HCT116 (cell line): ENCODE measurements at regions not wholly inside any gene's neighbourhood (a gene's known extent, or its start where the extent isn't known, plus 50 kb on each side); places are given as distances from the start of the nearest gene placed in this dataset.

Source experiments
- ATAC-seq: fragments of 200-7000 bp; cut with Tn5 transposase; 2 replicates; pipeline ENCODE4 v1.9.1; 2020; ENCODE audit warnings: mild to moderate bottlenecking, moderate library complexity
- BruUV-seq: library from RNA; stranded (reverse); fragments of 400-500 nt; replicated peaks from 2 replicates; lab custom pipeline; 2021; lab: Mats Ljungman, UMichigan
- CTCF ChIA-PET: fragments of 300-600 bp; sonication (Branson Sonifier 250); formaldehyde crosslinking; loops from one replicate; lab custom pipeline; 2021; ENCODE audit warnings: antibody characterized with exemption; lab: Charles Lee
- POLR2A ChIA-PET: fragments of 300-600, 350-600 bp; sonication (Branson Sonifier 250); formaldehyde crosslinking; loops from one replicate; lab custom pipeline; 2021; ENCODE audit warnings: antibody characterized with exemption; lab: Charles Lee
- RAD21 ChIA-PET, 2 experiments: fragments of 300-600 bp; sonication (Branson Sonifier 250); formaldehyde crosslinking; loops; one replicate each; lab custom pipeline; 2023; ENCODE audit warnings: low total read pairs in 2 of 2; ENCODE audit not compliant: uncharacterized antibody in 2 of 2, unreplicated experiment in 2 of 2, low non-redundant PET in 1 of 2; lab: Charles Lee
- DNase-seq: peaks from one replicate; pipeline ENCODE4 v3.0.0-alpha.2; 2010; ENCODE audit warnings: low read depth, low spot score
- H2AFZ ChIP-seq: fragments of 200-600 bp; shearing (Covaris generic), sonication (generic); 2 replicates; pipeline ENCODE4 v1.6.1; 2017; ENCODE audit warnings: low read depth, mixed run types, mixed read lengths, antibody characterized with exemption, low read length; ENCODE audit not compliant: poor library complexity, severe bottlenecking
- H3K27ac ChIP-seq: 2 replicates; pipeline ENCODE4 v1.5.1; 2012; ENCODE audit warnings: low read depth, low read length
- H3K27me3 ChIP-seq: fragments of 200-600 bp; sonication (generic); 2 replicates; pipeline ENCODE4 v1.6.1; 2016; ENCODE audit warnings: mixed run types, low read length, mixed read lengths; ENCODE audit not compliant: insufficient read depth
- H3K36me3 ChIP-seq, 2 experiments: fragments of 200-500 bp in 1 of 2; fragments of 200-600 bp in 1 of 2; sonication (Bioruptor generic) in 1 of 2; sonication (generic) in 1 of 2; 2 replicates each; pipeline versions ENCODE4 v1.5.1 to v1.6.1; 2014 to 2016; ENCODE audit warnings: low read length in 2 of 2, inconsistent platforms in 1 of 2, mixed read lengths in 1 of 2, mixed run types in 1 of 2; ENCODE audit not compliant: insufficient read depth in 2 of 2, control insufficient read depth in 1 of 2
- H3K4me1 ChIP-seq, 2 experiments: fragments of 200-600 bp in 1 of 2; sonication (generic) in 1 of 2; 2 replicates each; pipeline versions ENCODE4 v1.5.1 to v1.6.1; 2012 to 2017; ENCODE audit warnings: low read length in 2 of 2, inconsistent platforms in 1 of 2, mild to moderate bottlenecking in 1 of 2, mixed read lengths in 1 of 2, mixed run types in 1 of 2, moderate library complexity in 1 of 2; ENCODE audit not compliant: insufficient read depth in 2 of 2, control insufficient read depth in 1 of 2
- H3K4me2 ChIP-seq: fragments of 200-600 bp; sonication (generic); 2 replicates; pipeline ENCODE4 v1.6.1; 2017; ENCODE audit warnings: mixed run types, low read length, mixed read lengths
- H3K4me3 ChIP-seq, 2 experiments: fragments of 200-600 bp in 1 of 2; sonication (generic) in 1 of 2; replicated peaks in 1 of 2; 2 replicates each; pipeline ENCODE4 v1.5.1; 2011 to 2016; ENCODE audit warnings: low read length in 2 of 2, control low read depth in 1 of 2, low read depth in 1 of 2, mild to moderate bottlenecking in 1 of 2, mixed read lengths in 1 of 2, mixed run types in 1 of 2
- H3K79me2 ChIP-seq: fragments of 200-600 bp; sonication (generic); 2 replicates; pipeline ENCODE4 v1.6.1; 2017; ENCODE audit warnings: mild to moderate bottlenecking, mixed run types, low read length, moderate library complexity, mixed read lengths; ENCODE audit not compliant: insufficient read depth
- H3K9ac ChIP-seq: fragments of 200-600 bp; sonication (generic); 2 replicates; pipeline ENCODE4 v1.6.1; 2016; ENCODE audit warnings: low read length, mixed read lengths
- H3K9me2 ChIP-seq: fragments of 200-600 bp; sonication (generic), shearing (Covaris generic); 2 replicates; pipeline ENCODE4 v1.6.1; 2017; ENCODE audit warnings: mixed run types, mild to moderate bottlenecking, moderate library complexity; ENCODE audit not compliant: insufficient read depth
- H3K9me3 ChIP-seq, 2 experiments: fragments of 200-500 bp in 1 of 2; fragments of 200-600 bp in 1 of 2; sonication (Bioruptor generic) in 1 of 2; sonication (generic) in 1 of 2; 2 replicates each; pipeline ENCODE4 v1.6.1; 2014 to 2017; ENCODE audit warnings: low read length in 2 of 2, mixed read lengths in 2 of 2, inconsistent platforms in 1 of 2, low read depth in 1 of 2, mild to moderate bottlenecking in 1 of 2, mixed run types in 1 of 2, moderate library complexity in 1 of 2; ENCODE audit not compliant: control insufficient read depth in 1 of 2, insufficient read depth in 1 of 2
- H4K20me1 ChIP-seq: fragments of 200-600 bp; sonication (generic), shearing (Covaris generic); 2 replicates; pipeline ENCODE4 v1.6.1; 2017; ENCODE audit warnings: mixed run types, mild to moderate bottlenecking, moderate library complexity; ENCODE audit not compliant: insufficient read depth
- CEBPB ChIP-seq: IDR thresholded peaks from 2 replicates; pipeline ENCODE4 v1.6.1; 2012; ENCODE audit warnings: low read depth
- ELF1 ChIP-seq: IDR thresholded peaks from 2 replicates; pipeline ENCODE4 v1.6.1; 2012; ENCODE audit warnings: low read depth, borderline replicate concordance
- POLR2A ChIP-seq: IDR thresholded peaks from 2 replicates; pipeline ENCODE4 v1.7.0; 2011; ENCODE audit warnings: borderline replicate concordance; ENCODE audit not compliant: insufficient read depth, insufficient read length; ENCODE audit errors: extremely low read depth
- RAD21 ChIP-seq: IDR thresholded peaks from 2 replicates; pipeline ENCODE4 v1.6.1; 2012; ENCODE audit warnings: low read depth, mild to moderate bottlenecking
- SIN3A ChIP-seq: IDR thresholded peaks from 2 replicates; pipeline ENCODE4 v1.6.1; 2012; ENCODE audit warnings: low read depth
- SP1 ChIP-seq: IDR thresholded peaks from 2 replicates; pipeline ENCODE4 v1.6.1; 2012; ENCODE audit warnings: low read depth
- TCF7L2 ChIP-seq: IDR thresholded peaks from 2 replicates; pipeline ENCODE4 v1.7.0; 2011; ENCODE audit warnings: borderline replicate concordance, inconsistent platforms; ENCODE audit not compliant: insufficient read depth, insufficient read length; ENCODE audit errors: extremely low read depth
- ZFX ChIP-seq: fragments of 450-650 bp; IDR thresholded peaks from 2 replicates; pipeline ENCODE4 v1.6.1; 2017
- intact Hi-C: fragments of 100-400 bp; cut with micrococcal nuclease; formaldehyde crosslinking; loops from 2 replicates; pipeline ENCODE4 v1.10.0; 2022
- TF ChIP-seq, protein P1 (sequence below), 3 experiments: fragments of 200-600 bp in 1 of 3; sonication (generic) in 1 of 3; IDR thresholded peaks in 2 of 3; conservative IDR thresholded peaks in 1 of 3; 2 replicates each; pipeline ENCODE4 v1.5.1; 2012 to 2017; ENCODE audit warnings: low read depth in 2 of 3, low read length in 2 of 3, antibody characterized with exemption in 1 of 3, borderline replicate concordance in 1 of 3, control low read depth in 1 of 3, mild to moderate bottlenecking in 1 of 3, mixed read lengths in 1 of 3, mixed run types in 1 of 3, moderate library complexity in 1 of 3; ENCODE audit not compliant: insufficient read depth in 1 of 3
- TF ChIP-seq, protein P2 (sequence below): IDR thresholded peaks from 2 replicates; pipeline ENCODE4 v1.6.1; 2012
- TF ChIP-seq, protein P3 (sequence below): IDR thresholded peaks from 2 replicates; pipeline ENCODE4 v1.6.1; 2012; ENCODE audit warnings: low read depth

DNA sequence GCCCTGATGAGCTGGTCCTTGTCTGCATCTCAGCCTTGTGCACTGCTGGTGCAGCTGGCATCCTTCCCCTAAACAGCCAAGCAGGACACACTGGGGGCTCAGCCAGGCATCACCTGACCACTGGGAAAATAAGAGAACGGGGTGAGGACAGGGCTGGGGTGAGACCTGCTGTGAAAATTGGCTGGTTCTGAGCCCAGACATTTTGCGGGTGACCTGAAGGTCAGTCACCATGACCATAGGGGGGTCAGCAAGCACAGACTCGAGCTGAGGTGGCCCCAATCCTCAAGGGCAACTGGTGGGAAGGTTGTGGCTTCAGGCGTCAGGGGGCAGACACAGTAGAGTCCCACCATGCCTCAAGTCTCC lies 144.9 kb upstream of the TWIST2 start:
- no TSS peak for BruUV-seq
- Histone ChIP-seq H4K20me1 (no peaks in the 10 kb centered on the region), H3K4me2 (no peak overlapping the region), H3K4me1 (no peaks in the 10 kb centered on the region; a peak in 1 of 4 replicates), H3K4me3 (no peak overlapping the region), H3K9me3 (no peaks in the 10 kb centered on the region), H3K27me3 (no peaks in the 10 kb centered on the region), H2AFZ (no peak overlapping the region), H3K27ac (no peak overlapping the region), H3K36me3 (no peaks in the 10 kb centered on the region), H3K79me2 (no peaks in the 10 kb centered on the region)
- ChIA-PET POLR2A (no interaction called here), CTCF (no interaction called here)
- DNase-seq, result no peak
- TF ChIP-seq, protein P1, sequence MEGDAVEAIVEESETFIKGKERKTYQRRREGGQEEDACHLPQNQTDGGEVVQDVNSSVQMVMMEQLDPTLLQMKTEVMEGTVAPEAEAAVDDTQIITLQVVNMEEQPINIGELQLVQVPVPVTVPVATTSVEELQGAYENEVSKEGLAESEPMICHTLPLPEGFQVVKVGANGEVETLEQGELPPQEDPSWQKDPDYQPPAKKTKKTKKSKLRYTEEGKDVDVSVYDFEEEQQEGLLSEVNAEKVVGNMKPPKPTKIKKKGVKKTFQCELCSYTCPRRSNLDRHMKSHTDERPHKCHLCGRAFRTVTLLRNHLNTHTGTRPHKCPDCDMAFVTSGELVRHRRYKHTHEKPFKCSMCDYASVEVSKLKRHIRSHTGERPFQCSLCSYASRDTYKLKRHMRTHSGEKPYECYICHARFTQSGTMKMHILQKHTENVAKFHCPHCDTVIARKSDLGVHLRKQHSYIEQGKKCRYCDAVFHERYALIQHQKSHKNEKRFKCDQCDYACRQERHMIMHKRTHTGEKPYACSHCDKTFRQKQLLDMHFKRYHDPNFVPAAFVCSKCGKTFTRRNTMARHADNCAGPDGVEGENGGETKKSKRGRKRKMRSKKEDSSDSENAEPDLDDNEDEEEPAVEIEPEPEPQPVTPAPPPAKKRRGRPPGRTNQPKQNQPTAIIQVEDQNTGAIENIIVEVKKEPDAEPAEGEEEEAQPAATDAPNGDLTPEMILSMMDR (IDR thresholded peaks at IDR 0.05 in 2 of 3, conservative IDR thresholded peaks at IDR 0.05 in 1 of 3; ENCODE audit: borderline replicate concordance in 1 of 3, insufficient read depth in 1 of 3, low read depth in 2 of 3, low read length in 2 of 3), result no peak
- TF ChIP-seq, protein P2, sequence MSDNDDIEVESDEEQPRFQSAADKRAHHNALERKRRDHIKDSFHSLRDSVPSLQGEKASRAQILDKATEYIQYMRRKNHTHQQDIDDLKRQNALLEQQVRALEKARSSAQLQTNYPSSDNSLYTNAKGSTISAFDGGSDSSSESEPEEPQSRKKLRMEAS, result no peak
- no peak for TF ChIP-seq ELF1
- TF ChIP-seq, protein P3, sequence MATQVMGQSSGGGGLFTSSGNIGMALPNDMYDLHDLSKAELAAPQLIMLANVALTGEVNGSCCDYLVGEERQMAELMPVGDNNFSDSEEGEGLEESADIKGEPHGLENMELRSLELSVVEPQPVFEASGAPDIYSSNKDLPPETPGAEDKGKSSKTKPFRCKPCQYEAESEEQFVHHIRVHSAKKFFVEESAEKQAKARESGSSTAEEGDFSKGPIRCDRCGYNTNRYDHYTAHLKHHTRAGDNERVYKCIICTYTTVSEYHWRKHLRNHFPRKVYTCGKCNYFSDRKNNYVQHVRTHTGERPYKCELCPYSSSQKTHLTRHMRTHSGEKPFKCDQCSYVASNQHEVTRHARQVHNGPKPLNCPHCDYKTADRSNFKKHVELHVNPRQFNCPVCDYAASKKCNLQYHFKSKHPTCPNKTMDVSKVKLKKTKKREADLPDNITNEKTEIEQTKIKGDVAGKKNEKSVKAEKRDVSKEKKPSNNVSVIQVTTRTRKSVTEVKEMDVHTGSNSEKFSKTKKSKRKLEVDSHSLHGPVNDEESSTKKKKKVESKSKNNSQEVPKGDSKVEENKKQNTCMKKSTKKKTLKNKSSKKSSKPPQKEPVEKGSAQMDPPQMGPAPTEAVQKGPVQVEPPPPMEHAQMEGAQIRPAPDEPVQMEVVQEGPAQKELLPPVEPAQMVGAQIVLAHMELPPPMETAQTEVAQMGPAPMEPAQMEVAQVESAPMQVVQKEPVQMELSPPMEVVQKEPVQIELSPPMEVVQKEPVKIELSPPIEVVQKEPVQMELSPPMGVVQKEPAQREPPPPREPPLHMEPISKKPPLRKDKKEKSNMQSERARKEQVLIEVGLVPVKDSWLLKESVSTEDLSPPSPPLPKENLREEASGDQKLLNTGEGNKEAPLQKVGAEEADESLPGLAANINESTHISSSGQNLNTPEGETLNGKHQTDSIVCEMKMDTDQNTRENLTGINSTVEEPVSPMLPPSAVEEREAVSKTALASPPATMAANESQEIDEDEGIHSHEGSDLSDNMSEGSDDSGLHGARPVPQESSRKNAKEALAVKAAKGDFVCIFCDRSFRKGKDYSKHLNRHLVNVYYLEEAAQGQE, result no peak
- no peak for TF ChIP-seq ZFX
- TF ChIP-seq TCF7L2, result no peak
- no peak for TF ChIP-seq SP1
- TF ChIP-seq SIN3A, result no peak
- TF ChIP-seq CEBPB, result no peak
- no peak for TF ChIP-seq POLR2A
- TF ChIP-seq RAD21, result no peak
- TF ChIP-seq, all 23 proteins: peak for 0
- Histone ChIP-seq H3K9ac (no peak overlapping the region), H3K9me2 (no peaks in the 10 kb centered on the region; the same call in 1 of the 2 replicates)
- no peak for ATAC-seq
- intact Hi-C loops, result no loop called here
- RAD21 ChIA-PET, result no interaction called here
